ENCODE measurements at regions not wholly inside any gene's neighbourhood (a gene's known extent, or its start where the extent isn't known, plus 50 kb on each side); places are given as distances from the start of the nearest gene placed in this dataset.

DNA sequence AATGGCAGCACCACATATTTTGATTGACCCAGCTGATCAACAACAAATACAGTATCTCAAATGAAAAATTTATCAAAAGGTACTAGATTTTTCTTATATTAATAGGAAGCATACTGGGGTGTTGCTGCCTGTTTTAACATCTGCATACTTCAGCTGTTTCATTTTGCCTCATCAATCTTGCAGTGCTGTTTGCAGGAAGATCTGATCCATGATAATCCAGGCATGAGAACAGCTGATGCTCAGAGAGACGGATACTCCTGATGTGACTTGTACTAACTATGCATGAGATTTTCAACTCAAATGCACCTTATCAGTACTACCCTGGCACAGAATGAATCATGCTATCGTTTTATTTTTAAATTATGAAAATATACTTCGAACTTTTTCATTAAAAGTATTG, 2136.8 kb downstream of the PCDH9 start:
- TF ChIP-seq, protein P1, sequence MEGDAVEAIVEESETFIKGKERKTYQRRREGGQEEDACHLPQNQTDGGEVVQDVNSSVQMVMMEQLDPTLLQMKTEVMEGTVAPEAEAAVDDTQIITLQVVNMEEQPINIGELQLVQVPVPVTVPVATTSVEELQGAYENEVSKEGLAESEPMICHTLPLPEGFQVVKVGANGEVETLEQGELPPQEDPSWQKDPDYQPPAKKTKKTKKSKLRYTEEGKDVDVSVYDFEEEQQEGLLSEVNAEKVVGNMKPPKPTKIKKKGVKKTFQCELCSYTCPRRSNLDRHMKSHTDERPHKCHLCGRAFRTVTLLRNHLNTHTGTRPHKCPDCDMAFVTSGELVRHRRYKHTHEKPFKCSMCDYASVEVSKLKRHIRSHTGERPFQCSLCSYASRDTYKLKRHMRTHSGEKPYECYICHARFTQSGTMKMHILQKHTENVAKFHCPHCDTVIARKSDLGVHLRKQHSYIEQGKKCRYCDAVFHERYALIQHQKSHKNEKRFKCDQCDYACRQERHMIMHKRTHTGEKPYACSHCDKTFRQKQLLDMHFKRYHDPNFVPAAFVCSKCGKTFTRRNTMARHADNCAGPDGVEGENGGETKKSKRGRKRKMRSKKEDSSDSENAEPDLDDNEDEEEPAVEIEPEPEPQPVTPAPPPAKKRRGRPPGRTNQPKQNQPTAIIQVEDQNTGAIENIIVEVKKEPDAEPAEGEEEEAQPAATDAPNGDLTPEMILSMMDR (IDR thresholded peaks at IDR 0.05; ENCODE audit: poor library complexity) = no peak
- no peak for TF ChIP-seq EZH2phosphoT487 (IDR thresholded peaks at IDR 0.05; ENCODE audit: low read depth, severe bottlenecking, unreplicated experiment)
- no peak for TF ChIP-seq EZH2 (IDR thresholded peaks at IDR 0.05; ENCODE audit: borderline replicate concordance)

Measured in hepatocyte (in vitro differentiated cells).